GM18858 (cell line): ENCODE measurements at regions not wholly inside any gene's neighbourhood (a gene's known extent, or its start where the extent isn't known, plus 50 kb on each side); places are given as distances from the start of the nearest gene placed in this dataset.

Experiments used
- ATAC-seq: cut with Tn5 transposase; IDR thresholded peaks from one replicate; pipeline ENCODE4 v1.9.1; 2021; ENCODE audit not compliant: unreplicated experiment

DNA sequence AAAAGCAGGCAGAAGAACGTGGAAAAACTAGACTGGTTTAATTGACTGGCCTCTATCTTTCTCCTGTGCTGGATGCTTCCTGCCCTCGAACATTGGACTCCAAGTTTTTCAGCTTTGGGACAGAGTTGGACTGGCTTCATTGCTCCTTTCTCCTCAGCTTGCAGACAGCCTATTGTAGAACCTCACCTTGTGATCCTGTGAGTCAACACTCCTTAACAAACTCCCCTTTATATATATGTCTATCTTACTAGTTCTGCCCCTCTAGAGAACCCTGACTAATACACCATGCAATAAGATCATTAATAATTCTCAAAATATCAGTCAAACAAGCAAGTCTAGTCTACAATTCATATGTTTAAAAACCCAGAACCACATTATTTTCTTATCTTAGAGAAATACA, 662.4 kb downstream of the TBC1D4 start:
- no peak for ATAC-seq

DNA sequence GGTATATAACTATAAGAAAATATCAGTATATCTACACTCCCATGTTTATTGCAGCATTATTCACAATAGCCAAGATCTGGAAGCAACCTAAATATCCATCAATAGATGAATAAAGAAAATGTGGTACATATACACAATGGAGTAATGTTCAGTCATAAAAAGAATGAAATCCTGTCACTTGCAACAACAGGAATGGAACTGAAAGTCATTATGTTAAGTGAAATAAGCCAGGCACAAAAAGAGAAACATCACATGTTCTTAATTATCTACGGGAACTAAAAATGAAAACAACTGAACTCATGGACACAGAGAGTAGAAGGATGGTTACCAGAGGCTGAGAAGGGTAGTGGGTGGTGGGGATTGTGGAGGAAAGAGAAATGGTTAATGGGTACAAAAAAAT, 665.2 kb downstream of the TBC1D4 start:
- ATAC-seq, result no peak

DNA sequence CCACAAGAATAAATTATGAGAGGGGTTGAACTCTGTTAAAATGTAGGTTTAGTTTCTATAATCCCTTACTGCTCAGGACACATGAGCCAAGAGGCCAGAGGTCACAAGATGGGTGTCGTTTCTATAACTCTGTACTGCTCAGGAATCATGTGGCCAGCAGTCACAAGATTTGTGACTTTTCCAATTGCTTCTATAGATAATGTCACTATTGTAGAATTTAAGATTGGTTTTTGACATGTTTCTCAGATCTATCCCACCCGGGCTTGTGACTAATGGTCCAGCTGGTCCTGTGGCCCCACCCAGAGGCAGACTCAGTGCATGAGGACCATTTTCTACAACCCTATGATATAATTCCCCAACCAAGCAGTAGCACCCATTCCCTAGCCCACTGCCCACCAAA, 662.0 kb upstream of the KLF12 start:
- ATAC-seq, result no peak

DNA sequence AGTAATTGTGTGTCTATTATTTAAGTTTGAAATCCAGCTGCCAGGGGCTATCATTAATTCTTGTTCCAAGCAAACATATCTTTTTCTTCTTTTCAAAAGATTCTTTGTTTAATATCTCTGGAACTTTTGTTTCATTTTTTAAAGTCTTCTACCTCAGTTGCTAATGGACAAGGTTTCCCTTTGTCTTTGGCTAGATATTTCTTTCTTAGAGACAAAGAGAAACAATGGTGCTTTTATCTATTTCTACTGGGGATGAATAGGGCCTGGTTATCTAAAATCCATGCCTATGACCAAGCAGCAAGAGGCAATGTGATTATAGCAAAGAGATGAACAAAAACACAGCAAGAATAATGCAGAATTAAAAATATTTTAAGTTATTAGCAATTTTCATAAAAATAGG, 661.3 kb upstream of the KLF12 start:
- ATAC-seq, result no peak

DNA sequence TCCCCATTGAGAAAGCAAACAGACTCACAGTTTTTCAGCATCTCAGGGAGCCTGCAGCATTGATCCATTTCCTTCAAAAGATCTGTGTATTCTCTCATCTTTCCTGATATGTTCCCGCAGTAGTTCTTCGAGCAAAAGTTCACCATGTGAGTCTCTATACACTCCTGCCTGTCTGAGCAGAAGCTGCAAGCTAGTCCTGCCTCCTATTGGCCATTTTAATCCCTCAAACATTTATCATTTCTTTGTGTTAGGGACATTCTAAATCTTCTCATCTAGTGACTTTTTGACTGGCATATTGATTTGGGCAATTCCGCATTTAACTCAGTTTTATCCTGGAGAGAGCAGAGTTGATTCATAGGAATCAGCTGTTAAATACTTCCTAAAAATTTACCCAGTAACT, 660.4 kb upstream of the KLF12 start:
- ATAC-seq, result no peak

DNA sequence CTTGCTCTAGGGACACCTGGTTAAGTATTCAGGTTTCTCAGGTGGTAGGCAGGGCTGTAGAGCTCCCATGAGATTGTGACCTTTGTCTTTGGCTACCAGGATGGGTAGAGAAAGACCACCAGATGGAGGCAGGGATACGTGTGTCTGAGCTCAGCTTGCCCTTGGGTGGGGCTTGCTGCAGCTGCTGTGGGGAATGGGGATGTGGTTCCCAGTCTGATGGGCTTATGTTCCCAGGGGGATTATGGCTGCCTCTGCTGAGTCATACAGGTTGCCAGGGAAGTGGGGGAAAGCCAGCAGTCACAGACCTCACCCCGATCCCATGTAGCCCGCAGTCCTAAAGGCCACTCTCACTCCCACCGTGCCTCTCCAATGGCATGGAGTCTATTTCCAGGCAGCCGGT, 659.9 kb upstream of the KLF12 start:
- ATAC-seq, result no peak

DNA sequence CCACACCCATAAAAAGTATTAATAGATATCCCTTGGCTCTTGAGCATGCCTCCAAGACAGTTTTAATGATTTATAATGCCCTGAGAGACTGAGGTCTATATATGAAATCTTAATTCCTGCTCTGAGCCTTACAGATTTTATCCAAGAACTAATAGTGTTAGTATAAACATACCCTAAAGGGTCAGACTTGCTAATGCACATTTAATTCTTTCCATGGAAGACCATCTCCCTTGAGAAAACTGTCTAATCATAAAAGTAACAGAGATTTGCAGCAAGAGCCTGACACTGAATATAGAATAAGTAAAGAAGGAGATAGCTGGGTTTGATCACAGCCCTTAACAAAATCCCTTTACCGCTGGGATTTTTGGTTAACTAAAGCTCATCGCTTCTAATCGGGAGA, 650.8 kb upstream of the KLF12 start:
- ATAC-seq, result no peak

DNA sequence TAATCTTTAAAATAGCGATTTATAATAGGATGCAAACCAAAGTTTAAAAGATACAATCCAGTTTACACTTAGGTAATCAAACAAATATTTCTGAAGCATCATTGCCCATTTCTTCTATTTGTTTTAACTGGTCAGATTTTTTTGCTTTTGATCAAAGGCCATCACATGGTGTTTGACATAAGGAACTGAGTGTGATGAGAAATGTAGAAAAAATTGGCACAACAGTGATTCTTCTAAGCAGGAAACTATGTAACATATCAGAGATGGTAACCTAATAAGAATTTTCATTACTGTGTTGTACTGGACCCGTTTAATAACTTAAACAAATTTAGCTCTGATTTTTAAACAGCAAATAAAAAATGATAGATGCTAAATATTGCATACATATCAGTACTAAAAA, 644.7 kb upstream of the KLF12 start:
- no peak for ATAC-seq

DNA sequence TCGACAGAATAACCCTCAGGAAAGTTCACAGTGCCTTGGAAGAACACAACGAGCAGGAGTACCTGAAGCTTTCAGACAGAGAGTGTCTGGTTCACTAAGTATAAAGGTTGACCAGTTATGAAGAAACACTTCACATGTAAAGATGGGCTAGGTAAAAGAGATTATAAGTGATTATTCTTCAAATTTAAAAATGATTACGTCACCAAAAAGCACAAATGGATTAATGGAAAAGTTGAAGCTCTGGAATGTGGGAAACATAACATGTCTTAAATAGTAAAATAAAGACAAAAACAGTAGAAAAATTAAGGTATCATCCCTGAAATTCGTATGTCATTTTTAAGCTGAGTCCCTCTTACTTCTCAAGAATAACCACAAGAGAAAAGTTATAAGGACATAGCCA, 643.9 kb upstream of the KLF12 start:
- no peak for ATAC-seq

DNA sequence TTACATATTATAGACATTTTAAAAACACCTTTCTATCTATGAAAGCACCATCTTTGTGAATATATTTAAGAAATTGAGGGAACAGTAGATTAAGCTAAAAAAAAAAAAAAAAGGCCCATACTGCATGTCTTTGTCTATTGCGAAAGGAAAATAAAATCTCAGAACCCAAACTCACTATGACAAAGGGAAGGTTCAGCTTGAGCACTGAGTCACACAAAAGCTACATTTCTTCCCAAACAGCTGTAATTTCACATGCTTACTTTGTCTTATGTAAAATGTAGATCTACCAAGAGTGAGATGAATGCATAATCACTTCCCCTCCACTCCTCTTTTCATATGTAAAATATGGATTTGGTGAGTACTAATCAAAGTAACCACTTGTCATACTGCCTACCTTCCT, 640.1 kb upstream of the KLF12 start:
- ATAC-seq, result no peak

DNA sequence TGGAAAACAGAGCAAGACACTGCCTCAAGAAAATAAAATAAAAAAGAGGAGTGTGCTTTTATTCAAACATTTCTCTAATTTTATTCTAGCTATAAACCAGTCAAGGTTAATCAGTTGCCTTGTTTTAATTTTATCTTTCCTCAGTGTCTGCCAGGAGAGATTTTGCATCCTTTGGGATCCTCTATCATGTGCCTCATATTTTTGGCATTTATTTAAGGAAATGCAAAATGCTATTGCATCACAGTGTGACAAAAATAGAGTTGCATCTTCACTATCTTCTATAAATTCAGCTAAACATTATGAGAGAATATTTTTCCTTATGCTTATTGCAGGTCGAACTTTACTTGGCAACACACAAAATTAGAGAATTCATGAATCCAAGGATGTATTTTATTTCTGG, 639.0 kb upstream of the KLF12 start:
- ATAC-seq, result no peak

DNA sequence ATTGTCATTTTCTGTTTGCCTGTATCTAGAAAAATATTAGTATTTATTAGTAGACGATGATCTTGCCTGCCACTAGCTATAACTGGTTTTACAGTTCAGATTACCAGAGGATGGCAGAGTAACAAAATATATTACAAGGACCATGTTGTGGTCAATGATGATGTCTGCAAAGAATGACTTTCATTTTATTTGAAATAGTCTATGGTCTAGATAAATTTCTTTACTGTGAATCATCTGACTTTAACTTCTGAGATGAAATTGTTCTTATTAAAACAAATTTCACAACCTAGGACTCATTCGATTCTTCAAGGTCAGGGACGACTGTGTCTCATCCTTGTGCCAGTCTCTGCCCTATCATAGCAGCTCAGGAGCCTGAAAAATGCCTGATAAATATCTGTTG, 637.8 kb upstream of the KLF12 start:
- no peak for ATAC-seq

DNA sequence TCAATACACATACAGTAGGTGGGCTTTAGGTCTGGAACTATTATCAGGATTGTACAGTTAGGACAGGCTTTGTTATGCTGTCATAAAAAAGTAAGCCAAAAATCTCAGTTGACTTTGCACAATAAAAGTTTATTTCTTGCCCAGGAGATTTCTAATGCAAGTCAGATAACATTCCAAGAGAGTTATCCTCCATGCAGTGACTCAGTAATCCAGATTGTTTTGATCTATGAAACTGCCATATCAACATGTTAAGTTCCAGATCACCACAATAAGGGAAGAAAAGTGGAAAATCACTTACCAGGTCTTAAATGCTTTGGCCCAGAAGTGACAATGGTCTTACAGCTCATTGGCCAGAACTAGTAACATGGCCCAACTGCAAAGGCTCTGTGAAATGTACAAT, 636.2 kb upstream of the KLF12 start:
- no peak for ATAC-seq

DNA sequence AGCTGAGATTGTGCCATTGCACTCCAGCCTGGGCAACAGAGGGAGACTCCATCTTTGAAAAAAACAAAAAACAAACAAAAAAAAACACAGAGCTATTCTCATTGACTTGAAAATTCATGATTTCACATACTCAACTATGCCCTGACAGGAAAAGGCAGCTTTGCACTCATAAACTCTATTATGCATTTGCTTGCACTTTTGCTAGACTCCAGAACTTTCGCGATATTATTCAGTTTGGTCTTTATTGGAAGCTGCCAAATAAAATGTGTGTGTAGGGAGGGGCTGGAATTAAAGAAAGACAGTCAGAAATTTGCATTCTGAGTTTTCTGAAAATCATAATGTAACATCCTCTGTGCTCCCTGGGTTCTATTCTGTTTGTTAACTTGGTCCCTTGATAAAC, 635.1 kb upstream of the KLF12 start:
- no peak for ATAC-seq

DNA sequence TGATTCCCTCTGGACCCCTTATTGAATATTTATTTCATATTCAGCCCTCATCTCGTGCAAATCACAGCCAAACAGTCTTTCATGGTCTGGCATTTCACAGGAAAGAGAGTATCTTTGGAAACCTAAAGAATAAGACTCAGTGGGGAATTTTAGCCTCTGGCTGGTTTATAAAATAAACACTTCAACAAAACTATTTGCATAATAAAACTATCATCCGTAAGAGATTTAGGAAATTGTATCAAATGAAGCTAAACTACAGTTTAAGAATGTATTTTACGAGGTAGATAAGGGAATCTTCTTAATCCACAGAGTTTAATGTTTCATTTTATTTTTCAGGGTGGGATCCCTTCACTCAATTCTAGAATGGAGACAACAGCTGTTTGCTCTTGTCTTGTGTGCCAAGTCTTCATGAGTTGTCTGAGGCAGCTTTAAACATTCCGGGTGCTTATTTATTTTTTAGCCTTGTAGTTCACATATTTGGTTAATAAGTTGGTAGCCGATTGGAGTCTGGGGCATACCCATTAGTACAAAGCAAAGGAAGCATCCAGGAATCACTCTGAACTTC, 634.4 kb upstream of the KLF12 start:
- no peak for ATAC-seq

DNA sequence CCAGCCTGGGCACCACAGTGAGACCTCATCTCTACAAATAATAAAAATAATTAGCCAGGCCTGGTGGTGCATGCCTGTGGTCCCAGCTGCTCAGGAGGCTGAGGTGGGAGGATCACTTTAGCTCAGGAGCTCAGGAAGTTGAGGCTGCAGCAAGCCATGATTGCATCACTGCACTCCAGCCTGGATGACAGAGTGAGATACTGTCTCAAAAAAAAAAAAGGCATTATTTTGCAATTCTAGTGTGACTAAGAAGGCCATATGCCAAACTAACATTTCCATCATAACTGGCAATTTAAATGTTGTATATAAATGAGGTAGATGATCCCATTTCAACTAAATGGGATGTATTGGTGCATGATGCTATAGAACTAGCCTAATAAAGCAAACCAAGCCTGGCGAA, 632.8 kb upstream of the KLF12 start:
- no peak for ATAC-seq

DNA sequence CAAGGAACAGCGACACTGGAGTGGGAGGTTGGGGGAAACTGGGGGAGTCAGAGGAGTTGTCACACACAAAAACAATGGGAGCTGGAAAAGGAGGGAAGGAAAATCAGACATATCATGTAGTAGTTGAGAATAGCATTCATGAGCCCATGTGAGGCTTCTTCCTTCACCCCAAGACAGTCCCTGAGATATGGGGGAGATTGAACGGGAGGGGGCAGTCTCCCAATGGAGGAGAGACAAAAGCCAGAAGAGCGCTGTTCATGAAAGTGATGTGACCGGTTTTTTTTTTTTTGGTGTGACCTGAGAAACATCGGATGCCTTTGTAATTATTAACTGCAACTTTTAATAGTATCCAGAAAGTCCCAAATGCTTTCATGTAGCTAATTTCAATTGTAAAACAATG, 631.8 kb upstream of the KLF12 start:
- ATAC-seq, result no peak

DNA sequence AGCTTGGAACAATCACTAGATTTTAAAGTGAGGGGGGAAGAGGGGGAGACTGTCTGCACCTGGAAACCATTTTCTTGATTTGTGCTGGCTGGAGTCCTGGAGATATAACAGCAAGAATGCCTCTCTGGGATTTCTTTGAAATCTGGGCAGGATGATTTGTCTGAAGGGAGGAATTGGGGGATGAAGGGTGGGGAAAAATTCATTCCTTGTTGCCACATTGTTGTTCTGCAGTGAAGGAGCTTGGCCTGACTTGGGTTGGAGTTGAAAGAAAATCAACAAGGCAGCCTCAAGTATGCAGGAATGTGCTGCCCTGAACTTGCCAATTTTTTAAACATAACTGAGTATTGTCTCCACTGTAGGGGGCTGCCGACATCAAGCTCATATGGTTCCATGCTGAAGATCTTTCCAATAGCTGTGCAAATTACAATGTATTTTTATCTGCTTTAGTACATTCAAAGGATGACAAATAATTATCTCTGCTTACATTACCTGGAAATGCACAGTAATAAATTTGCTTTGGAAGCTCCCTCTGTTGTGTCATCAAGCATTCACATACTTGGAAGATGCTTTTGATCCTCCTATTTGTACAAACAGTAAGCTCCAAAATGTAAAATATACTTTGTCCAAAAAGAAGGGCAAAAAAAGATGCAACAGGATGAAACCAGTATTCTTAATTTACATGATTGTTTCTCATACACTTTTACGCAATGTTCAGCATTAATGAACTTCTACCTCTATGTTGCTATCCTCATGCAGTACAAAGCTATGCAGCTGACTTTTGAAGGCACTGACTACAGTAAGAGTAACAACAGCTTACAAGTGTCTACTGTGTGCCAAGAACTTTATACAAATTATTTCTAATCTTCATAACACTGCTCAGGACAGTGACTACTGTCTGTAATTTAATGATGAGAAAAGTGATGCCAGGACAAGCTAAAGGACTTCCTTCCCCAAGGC, 627.9 kb upstream of the KLF12 start:
- ATAC-seq, result no peak

DNA sequence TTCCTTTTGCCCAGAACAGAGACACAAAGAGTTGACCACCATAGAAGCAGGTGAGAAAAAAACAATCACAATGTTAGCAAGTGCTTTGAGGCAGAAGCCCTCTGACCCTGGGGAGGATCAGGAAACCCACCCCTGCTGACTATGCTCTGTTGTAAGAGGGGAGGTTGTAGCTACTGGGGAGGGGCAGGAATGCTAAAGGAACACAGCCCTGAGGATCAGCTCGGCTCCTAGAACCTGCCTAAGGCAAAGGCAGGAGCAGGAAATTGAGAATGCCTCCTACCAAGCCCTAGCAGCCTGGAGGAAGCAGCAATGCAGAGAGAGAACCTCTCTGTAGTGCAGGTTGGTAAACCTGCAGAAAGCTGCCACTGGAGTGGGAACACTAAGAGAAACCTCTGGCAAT, 624.0 kb upstream of the KLF12 start:
- ATAC-seq, result no peak

DNA sequence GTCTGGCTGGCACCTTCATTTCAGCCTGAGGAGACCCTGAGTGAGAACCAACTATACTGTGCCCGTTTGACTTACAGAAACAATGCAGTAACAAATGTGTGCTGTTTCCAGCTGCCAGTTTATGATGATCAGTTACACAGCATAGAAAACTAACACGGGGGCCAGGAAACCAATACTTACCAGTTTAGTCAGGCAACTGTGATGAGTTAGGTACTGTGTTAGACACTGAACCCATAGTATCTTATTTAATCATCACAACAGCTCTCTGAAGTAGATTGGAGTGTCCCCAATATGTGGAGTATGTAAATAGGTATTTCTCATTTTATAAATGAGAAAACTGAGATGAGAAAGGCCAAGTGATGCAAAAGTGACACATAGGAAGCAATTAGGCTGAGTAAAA, 620.9 kb upstream of the KLF12 start:
- no peak for ATAC-seq

DNA sequence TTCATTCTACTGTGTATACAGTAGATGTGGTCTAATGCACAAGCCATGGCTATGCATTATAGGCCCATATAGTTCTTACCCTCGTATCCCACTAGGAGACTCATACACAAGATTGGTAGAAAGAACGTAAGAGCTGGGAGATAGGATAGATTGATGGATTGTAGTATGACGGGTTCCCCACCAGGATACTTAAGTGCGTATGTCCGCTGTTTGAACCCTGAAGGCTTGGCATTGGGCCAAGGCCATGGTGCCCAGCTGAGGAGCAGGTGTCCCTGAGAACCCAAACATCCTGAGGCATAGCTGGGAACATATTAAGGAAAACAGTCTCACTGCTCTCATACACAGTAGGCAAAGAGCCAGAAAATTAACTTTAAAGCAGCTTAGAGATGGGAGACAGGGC, 617.5 kb upstream of the KLF12 start:
- no peak for ATAC-seq

DNA sequence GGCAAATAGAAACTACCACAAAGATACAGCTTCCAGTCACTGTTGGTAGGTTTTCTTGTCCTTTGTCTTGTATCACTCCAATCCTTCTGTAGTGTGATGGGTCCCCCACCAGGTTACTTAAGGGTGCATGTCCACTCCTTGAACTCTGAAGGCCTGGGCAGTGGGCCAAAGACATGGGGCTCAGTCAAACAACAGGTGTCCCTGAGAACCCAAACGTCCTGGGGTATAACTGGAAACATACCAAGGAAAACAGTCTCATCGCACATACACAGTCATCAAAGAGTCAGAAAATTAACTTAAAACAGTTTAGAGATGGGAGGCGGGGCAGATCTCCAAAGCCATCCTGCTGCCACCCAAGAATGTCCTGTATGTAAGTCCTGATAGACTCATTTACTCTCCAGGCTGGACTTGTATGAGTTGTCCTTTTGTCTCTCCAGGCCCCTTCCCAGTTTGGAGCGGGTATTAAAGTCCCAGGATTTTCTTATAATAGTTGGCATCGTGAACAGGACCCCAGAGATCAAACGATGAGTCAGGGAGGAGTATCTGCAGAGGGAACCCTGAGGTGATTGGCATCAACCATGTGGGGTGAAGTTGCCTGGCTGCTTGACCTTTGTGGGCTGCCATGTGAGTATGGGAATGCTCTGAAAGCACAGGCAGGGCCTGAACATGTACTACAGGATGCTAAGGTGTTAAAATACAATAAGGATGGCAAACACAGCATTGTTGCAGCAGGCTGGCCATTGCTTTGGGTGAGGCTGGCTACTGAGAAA, 613.2 kb upstream of the KLF12 start:
- no peak for ATAC-seq
